K562 (cell line): ENCODE measurements at regions not wholly inside any gene's neighbourhood (a gene's known extent, or its start where the extent isn't known, plus 50 kb on each side); places are given as distances from the start of the nearest gene placed in this dataset.

Experiments used
- ATAC-seq: fragments of 200-7000 bp; cut with Tn5 transposase; 3 replicates; pipeline ENCODE4 v1.9.1; 2020; ENCODE audit warnings: moderate library complexity
- BruUV-seq: library from RNA; stranded (reverse); fragments of 400-500 nt; replicated peaks from 2 replicates; lab custom pipeline; 2021; lab: Mats Ljungman, UMichigan
- CTCF ChIA-PET: fragments of 300-600 bp; formaldehyde crosslinking; extraction: SDS; loops from one replicate; lab custom pipeline; 2021; ENCODE audit warnings: low intra/inter-chr PET ratio; lab: Yijun Ruan, JAX
- POLR2A ChIA-PET: fragments of 300-600, 350-650 bp; sonication (Branson Sonifier 250); formaldehyde crosslinking; extraction: SDS; loops from one replicate; lab custom pipeline; 2021; ENCODE audit warnings: antibody characterized with exemption, inconsistent platforms; lab: Yijun Ruan, JAX
- DNase-seq, 4 experiments: peaks; one replicate each; pipeline versions ENCODE4 v3.0.0 to v3.0.0-alpha.2; 2011 to 2018; ENCODE audit warnings: low spot score in 3 of 4, mixed read lengths in 3 of 4; ENCODE audit errors: extremely low read depth in 1 of 4
- FAIRE-seq: peaks from 2 replicates; lab custom pipeline; 2011; peaks lifted over from hg19 to GRCh38; lab: Jason Lieb, UNC
- H2AFZ ChIP-seq: 2 replicates; pipeline ENCODE4 v1.6.0; 2011; ENCODE audit warnings: low read depth, low read length, control low read depth, inconsistent platforms
- H3K27ac ChIP-seq: fragments of 200-600 bp; 3 replicates; pipeline ENCODE4 v1.8.0; 2011; ENCODE audit warnings: low read depth, mild to moderate bottlenecking, control low read depth, inconsistent platforms, low read length, moderate library complexity, mixed read lengths; ENCODE audit errors: extremely low read depth
- H3K27me3 ChIP-seq, 2 experiments: fragments of 300-600 bp in 1 of 2; 2 replicates in 1 of 2; 3 replicates in 1 of 2; pipeline versions ENCODE4 v1.6.0 to v1.8.0; 2011; ENCODE audit warnings: inconsistent platforms in 2 of 2, low read length in 2 of 2, mild to moderate bottlenecking in 1 of 2, mixed read lengths in 1 of 2, moderate library complexity in 1 of 2; ENCODE audit not compliant: control insufficient read depth in 2 of 2, insufficient read depth in 2 of 2
- H3K36me3 ChIP-seq: fragments of 300-600 bp; 3 replicates; pipeline ENCODE4 v1.8.0; 2011; ENCODE audit warnings: mild to moderate bottlenecking, low read length, inconsistent platforms; ENCODE audit not compliant: control insufficient read depth, insufficient read depth
- H3K4me1 ChIP-seq, 2 experiments: fragments of 200-600 bp in 1 of 2; replicated peaks in 1 of 2; 2 replicates in 1 of 2; 3 replicates in 1 of 2; pipeline versions ENCODE4 v1.5.1 to v1.8.0; 2011; ENCODE audit warnings: inconsistent platforms in 2 of 2, low read length in 2 of 2, mild to moderate bottlenecking in 1 of 2, mixed read lengths in 1 of 2, moderate library complexity in 1 of 2; ENCODE audit not compliant: control insufficient read depth in 2 of 2, insufficient read depth in 2 of 2
- H3K4me2 ChIP-seq: 2 replicates; pipeline ENCODE4 v1.6.1; 2011; ENCODE audit warnings: low read length, control low read depth, inconsistent platforms, mixed read lengths; ENCODE audit not compliant: insufficient read depth
- H3K4me3 ChIP-seq: fragments of 200-600 bp; sonication (generic), shearing (Covaris generic); 2 replicates; pipeline ENCODE4 v1.5.1; 2016; ENCODE audit warnings: control low read depth, inconsistent platforms
- H3K79me2 ChIP-seq: fragments of 200-600 bp; 3 replicates; pipeline ENCODE4 v1.8.0; 2011; ENCODE audit warnings: low read length, inconsistent platforms; ENCODE audit not compliant: control insufficient read depth, insufficient read depth
- H3K9ac ChIP-seq, 2 experiments: 2 replicates each; pipeline versions ENCODE4 v1.6.0 to v1.6.1; 2011; ENCODE audit warnings: low read depth in 2 of 2, low read length in 2 of 2, control low read depth in 1 of 2, inconsistent platforms in 1 of 2, mild to moderate bottlenecking in 1 of 2, mixed read lengths in 1 of 2; ENCODE audit not compliant: insufficient read depth in 1 of 2
- H3K9me1 ChIP-seq: one replicate; pipeline ENCODE4 v1.6.0; 2011; ENCODE audit warnings: inconsistent platforms, mild to moderate bottlenecking, low read length, moderate library complexity; ENCODE audit not compliant: control insufficient read depth, insufficient read depth
- H3K9me3 ChIP-seq: replicated peaks from 2 replicates; pipeline ENCODE4 v1.5.1; 2011; ENCODE audit warnings: low read depth, low read length, inconsistent platforms; ENCODE audit not compliant: control insufficient read depth, insufficient read depth
- H4K20me1 ChIP-seq: replicated peaks from 2 replicates; pipeline ENCODE4 v1.6.1; 2011; ENCODE audit warnings: low read length, inconsistent platforms, mixed read lengths; ENCODE audit not compliant: control insufficient read depth, insufficient read depth
- CC2D1A ChIP-seq: fragments of 450-650 bp; IDR thresholded peaks from 2 replicates; pipeline ENCODE4 v1.6.1; 2017; ENCODE audit warnings: mild to moderate bottlenecking
- ELF1 ChIP-seq: fragments of 200-800 bp; sonication (Bioruptor generic); IDR thresholded peaks from 2 replicates; pipeline ENCODE4 v1.6.1; 2016; ENCODE audit warnings: missing genetic modification characterization, missing compliant biosample characterization
- EZH2 ChIP-seq: IDR thresholded peaks from 2 replicates; pipeline ENCODE4 v1.6.1; 2012; ENCODE audit warnings: low read depth, mild to moderate bottlenecking, inconsistent platforms, low read length, borderline replicate concordance
- RB1 ChIP-seq: fragments of 450-650 bp; IDR thresholded peaks from 2 replicates; pipeline ENCODE4 v1.6.1; 2017; ENCODE audit warnings: low read depth, mild to moderate bottlenecking
- REST ChIP-seq, 2 experiments: fragments of 450-650 bp; formaldehyde crosslinking in 1 of 2; IDR thresholded peaks; 2 replicates each; pipeline versions ENCODE4 v1.4.0 to v1.6.1; 2014 to 2020; ENCODE audit warnings: mild to moderate bottlenecking in 2 of 2, borderline replicate concordance in 1 of 2, low read depth in 1 of 2
- ZNF311 ChIP-seq: fragments of 250-450 bp; sonication (Bioruptor Pico); IDR thresholded peaks from 2 replicates; pipeline ENCODE4 v1.4.0; 2020; ENCODE audit warnings: mild to moderate bottlenecking, moderate library complexity
- ZNF699 ChIP-seq: fragments of 250-450 bp; sonication (Bioruptor Pico); IDR thresholded peaks from 2 replicates; pipeline ENCODE4 v1.8.0; 2021; ENCODE audit warnings: mild to moderate bottlenecking, moderate library complexity; ENCODE audit not compliant: insufficient replicate concordance
- ZNF707 ChIP-seq: fragments of 250-450 bp; sonication (Bioruptor Pico); conservative IDR thresholded peaks from 2 replicates; pipeline ENCODE4 v1.8.0; 2022; ENCODE audit warnings: inconsistent platforms, mild to moderate bottlenecking, moderate library complexity
- WGBS: fragments of 100-300 bp; shearing (Covaris generic); methylation state at CpG from one replicate; pipeline ENCODE4 v1.1.6; 2016; ENCODE audit warnings: low coverage, mixed read lengths; ENCODE audit not compliant: insufficient coverage; ENCODE audit errors: missing lambda C conversion rate; 5-methylcytosine and 5-hydroxymethylcytosine counted together
- in situ Hi-C: fragments of 300-500 bp; cut with MboI; formaldehyde crosslinking; loops from 4 replicates; pipeline ENCODE4 v1.15.0; 2018; ENCODE audit warnings: inconsistent platforms, mixed read lengths
- intact Hi-C: fragments of 100-400 bp; cut with micrococcal nuclease; formaldehyde crosslinking; loops from 2 replicates; pipeline ENCODE4 v1.14.2; 2022
- TF ChIP-seq, protein P1 (sequence below): sonication (generic); formaldehyde crosslinking; IDR thresholded peaks from 2 replicates; pipeline ENCODE4 v1.8.0; 2023; ENCODE audit warnings: mild to moderate bottlenecking, missing genetic modification reagents
- TF ChIP-seq, protein P2 (sequence below): sonication (generic); formaldehyde crosslinking; IDR thresholded peaks from 2 replicates; pipeline ENCODE4 v1.4.0; 2020; ENCODE audit warnings: mild to moderate bottlenecking, missing genetic modification reagents

DNA sequence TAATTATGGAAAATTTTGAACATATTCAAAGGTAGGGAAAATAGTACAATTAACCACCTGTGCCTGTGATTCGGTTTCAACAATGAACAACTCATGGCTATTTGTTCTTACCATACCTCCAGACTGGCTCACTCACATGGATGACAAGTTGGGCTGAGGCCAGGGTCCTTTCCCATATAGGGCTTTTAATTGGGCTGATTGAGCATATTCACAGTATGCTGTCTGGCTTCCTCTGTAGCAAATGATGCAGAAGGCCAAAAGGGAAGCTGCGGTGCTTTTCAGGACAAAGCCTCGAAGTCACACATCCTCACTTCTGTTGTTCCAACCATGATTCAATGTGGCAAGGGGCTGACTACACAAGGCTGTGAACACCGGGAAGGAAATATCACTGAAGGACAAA, 297.5 kb upstream of the SLC16A7 start (continued):
- TF ChIP-seq REST (IDR thresholded peaks at IDR 0.05; ENCODE audit: borderline replicate concordance) (no peak), REST (CRISPR knock-in tag; IDR thresholded peaks at IDR 0.05; ENCODE audit: low read depth) (no peak)

- in situ Hi-C loops, result no loop called here
- H3K4me1 ChIP-seq, result no peaks in the 10 kb centered on the region
- H3K4me3 ChIP-seq, result no peak overlapping the region
- H3K9ac ChIP-seq, result no peak overlapping the region
- H4K20me1 ChIP-seq, result no peaks in the 10 kb centered on the region
- H3K79me2 ChIP-seq, result no peaks in the 10 kb centered on the region
- no peak for ATAC-seq
- DNase-seq, result no peak
- FAIRE-seq, result no peak
- no peaks in the 10 kb centered on the region; the same call in 1 of the 2 replicates for H3K9me3 ChIP-seq
- BruUV-seq, result no TSS peak
- no peak overlapping the region for H3K27ac ChIP-seq
- H3K36me3 ChIP-seq, result no peaks in the 10 kb centered on the region
- WGBS, result 0% methylated on average over 5 of the region's 5 CpGs
- no peak overlapping the region for H2AFZ ChIP-seq
- no peak overlapping the region for H3K4me2 ChIP-seq
- H3K27me3 ChIP-seq, result no peaks in the 10 kb centered on the region
- intact Hi-C loops, result no loop called here
- ChIA-PET CTCF (interaction anchor here (0.6 kb wide), 1 partner anchor 1947 kb away, joined by 4 read pairs; no protein-coding TSS in a partner anchor), POLR2A (no interaction called here)
- no peaks in the 10 kb centered on the region for H3K9me1 ChIP-seq
- TF ChIP-seq CC2D1A (no peak), ELF1 (tag) (no peak), ZNF311 (CRISPR knock-in tag) (no peak), RB1 (no peak), EZH2 (no peak), ZNF707 (CRISPR knock-in tag) (no peak), ZNF699 (CRISPR knock-in tag) (no peak)
- TF ChIP-seq, protein P1, sequence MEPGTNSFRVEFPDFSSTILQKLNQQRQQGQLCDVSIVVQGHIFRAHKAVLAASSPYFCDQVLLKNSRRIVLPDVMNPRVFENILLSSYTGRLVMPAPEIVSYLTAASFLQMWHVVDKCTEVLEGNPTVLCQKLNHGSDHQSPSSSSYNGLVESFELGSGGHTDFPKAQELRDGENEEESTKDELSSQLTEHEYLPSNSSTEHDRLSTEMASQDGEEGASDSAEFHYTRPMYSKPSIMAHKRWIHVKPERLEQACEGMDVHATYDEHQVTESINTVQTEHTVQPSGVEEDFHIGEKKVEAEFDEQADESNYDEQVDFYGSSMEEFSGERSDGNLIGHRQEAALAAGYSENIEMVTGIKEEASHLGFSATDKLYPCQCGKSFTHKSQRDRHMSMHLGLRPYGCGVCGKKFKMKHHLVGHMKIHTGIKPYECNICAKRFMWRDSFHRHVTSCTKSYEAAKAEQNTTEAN (CRISPR knock-in tag), result no peak
- TF ChIP-seq, protein P2, sequence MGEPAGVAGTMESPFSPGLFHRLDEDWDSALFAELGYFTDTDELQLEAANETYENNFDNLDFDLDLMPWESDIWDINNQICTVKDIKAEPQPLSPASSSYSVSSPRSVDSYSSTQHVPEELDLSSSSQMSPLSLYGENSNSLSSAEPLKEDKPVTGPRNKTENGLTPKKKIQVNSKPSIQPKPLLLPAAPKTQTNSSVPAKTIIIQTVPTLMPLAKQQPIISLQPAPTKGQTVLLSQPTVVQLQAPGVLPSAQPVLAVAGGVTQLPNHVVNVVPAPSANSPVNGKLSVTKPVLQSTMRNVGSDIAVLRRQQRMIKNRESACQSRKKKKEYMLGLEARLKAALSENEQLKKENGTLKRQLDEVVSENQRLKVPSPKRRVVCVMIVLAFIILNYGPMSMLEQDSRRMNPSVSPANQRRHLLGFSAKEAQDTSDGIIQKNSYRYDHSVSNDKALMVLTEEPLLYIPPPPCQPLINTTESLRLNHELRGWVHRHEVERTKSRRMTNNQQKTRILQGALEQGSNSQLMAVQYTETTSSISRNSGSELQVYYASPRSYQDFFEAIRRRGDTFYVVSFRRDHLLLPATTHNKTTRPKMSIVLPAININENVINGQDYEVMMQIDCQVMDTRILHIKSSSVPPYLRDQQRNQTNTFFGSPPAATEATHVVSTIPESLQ, result no peak
Measured at GRCh38 chr12:59294221-59294620, 301.6 kb upstream of the SLC16A7 start.
